VCaP (cell line): ENCODE measurements at regions not wholly inside any gene's neighbourhood (a gene's known extent, or its start where the extent isn't known, plus 50 kb on each side); places are given as distances from the start of the nearest gene placed in this dataset.

Experiments used
- H3K27ac ChIP-seq: fragments of 450-650 bp; 2 replicates; pipeline ENCODE4 v1.5.1; 2017
- TF ChIP-seq, protein P1 (sequence below): fragments of 450-650 bp; conservative IDR thresholded peaks from 2 replicates; pipeline ENCODE4 v1.5.1; 2017; ENCODE audit warnings: mild to moderate bottlenecking, moderate library complexity

DNA sequence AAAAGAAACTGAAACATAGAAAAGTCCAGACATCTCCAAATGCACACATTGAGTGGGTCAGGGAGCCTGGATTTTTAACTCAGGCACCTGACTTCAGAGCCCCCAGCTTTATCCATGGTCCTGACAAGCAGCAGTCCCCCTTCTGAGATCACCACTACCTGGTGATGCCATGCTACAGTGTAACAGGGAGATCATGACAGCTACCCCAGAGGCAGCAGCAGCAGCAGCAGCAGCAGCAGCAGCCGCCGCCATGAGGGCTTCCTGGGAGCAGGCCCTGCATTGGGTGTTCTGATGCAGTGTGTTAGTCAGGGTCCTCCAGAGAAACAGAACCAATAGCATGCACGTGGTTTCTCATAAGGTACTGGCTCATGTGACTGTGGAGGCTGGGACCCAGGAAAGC is 198.6 kb upstream of the SALL1 start:
- no peak overlapping the region for H3K27ac ChIP-seq
- TF ChIP-seq, protein P1, sequence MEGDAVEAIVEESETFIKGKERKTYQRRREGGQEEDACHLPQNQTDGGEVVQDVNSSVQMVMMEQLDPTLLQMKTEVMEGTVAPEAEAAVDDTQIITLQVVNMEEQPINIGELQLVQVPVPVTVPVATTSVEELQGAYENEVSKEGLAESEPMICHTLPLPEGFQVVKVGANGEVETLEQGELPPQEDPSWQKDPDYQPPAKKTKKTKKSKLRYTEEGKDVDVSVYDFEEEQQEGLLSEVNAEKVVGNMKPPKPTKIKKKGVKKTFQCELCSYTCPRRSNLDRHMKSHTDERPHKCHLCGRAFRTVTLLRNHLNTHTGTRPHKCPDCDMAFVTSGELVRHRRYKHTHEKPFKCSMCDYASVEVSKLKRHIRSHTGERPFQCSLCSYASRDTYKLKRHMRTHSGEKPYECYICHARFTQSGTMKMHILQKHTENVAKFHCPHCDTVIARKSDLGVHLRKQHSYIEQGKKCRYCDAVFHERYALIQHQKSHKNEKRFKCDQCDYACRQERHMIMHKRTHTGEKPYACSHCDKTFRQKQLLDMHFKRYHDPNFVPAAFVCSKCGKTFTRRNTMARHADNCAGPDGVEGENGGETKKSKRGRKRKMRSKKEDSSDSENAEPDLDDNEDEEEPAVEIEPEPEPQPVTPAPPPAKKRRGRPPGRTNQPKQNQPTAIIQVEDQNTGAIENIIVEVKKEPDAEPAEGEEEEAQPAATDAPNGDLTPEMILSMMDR = no peak

DNA sequence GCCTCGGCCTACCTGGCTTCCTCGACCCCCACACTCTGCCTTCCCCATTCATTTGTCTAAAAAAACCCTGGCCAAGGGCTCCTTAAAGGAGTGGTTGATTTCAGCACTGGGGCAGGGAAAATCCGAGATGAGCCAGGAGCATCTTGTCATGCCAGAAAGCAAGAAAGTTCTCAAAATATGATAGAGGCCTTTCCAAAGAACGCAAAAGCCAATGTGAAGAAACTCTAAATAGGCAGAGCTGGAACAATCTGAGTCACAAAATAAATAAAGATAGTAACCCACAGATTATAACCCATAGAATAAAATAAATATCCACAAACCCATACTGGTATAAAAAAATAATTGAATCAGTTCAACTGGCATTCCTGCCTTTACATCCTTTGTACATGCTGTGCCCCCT is 192.3 kb upstream of the SALL1 start:
- TF ChIP-seq, protein P1 = no peak
- no peak overlapping the region for H3K27ac ChIP-seq

DNA sequence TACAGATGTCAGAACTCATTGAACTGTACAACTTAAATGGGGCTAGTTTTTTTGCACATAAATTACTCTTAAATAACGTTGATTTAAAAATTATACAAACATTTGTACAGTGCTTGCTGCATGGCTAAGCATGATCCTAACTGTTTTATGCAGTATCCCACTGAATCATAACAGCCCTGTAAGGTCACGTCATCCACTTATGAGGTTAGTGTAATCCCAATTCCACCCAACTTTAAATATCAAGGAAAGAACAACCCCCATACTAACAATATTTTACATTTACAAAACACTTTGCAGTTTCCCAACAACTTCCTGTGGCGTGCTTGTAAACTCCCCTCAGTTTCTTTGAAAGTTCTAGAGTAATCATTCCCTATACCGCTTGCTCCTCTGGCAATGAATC is 190.1 kb upstream of the SALL1 start:
- TF ChIP-seq, protein P1 = no peak
- H3K27ac ChIP-seq = no peak overlapping the region

DNA sequence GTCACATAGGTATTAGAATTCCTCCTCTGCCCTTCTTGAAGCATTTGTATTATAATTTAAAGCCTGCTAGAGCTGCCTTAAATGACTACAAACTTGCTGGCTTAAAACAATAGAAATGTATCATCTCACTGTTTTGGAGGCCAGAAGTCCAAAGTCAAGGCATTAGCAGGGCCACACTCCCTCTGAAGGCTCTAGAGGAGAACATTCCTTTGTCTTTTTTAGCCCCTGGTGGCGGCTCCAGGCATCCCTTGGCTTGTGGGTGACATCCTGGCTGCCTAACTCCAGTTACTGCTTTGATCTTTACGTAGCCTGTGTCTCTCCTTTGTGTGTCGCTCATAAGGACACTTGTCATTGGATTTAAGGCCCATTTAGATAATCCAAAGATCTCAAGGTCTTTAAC is 186.6 kb upstream of the SALL1 start:
- H3K27ac ChIP-seq = no peak overlapping the region
- TF ChIP-seq, protein P1 = no peak

DNA sequence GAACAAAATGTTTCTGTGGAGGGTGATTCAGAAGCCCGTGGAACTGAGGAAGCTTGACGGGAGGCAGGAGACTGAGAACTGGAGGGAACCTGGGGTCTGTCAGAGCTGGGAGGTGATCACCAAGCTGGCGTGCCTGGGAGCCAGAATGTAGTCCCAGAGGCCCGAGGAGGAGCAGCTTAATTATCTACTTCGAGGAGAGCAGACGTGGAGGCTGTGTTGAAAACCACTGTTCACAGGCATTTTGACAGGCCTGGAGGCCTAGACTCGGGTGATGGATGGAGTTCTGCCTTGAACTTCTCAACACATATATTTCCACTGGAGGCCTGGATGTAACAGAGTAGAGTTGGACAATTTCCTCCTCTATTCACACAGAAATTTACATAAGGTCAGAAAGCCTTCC is 177.7 kb upstream of the SALL1 start:
- H3K27ac ChIP-seq = no peak overlapping the region
- TF ChIP-seq, protein P1 = no peak

DNA sequence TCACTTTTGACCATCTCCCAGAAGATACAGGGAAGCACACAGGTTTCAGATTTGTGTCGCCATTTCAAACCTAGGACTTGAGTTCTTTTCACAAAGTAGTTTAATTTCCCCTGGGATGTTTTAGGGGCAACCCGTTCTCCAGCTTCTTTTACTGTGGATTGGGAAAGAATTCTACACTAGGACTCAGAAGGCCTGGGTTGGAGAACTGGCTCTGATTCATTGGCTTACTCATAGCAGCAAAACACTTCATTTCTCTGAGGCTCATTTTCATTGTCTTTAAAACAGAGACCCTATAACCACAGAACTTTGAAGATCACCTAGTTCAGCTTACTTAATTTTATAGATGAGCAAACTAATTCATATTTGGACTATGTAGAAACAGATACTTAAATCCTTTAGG is 175.9 kb upstream of the SALL1 start:
- TF ChIP-seq, protein P1 = no peak

DNA sequence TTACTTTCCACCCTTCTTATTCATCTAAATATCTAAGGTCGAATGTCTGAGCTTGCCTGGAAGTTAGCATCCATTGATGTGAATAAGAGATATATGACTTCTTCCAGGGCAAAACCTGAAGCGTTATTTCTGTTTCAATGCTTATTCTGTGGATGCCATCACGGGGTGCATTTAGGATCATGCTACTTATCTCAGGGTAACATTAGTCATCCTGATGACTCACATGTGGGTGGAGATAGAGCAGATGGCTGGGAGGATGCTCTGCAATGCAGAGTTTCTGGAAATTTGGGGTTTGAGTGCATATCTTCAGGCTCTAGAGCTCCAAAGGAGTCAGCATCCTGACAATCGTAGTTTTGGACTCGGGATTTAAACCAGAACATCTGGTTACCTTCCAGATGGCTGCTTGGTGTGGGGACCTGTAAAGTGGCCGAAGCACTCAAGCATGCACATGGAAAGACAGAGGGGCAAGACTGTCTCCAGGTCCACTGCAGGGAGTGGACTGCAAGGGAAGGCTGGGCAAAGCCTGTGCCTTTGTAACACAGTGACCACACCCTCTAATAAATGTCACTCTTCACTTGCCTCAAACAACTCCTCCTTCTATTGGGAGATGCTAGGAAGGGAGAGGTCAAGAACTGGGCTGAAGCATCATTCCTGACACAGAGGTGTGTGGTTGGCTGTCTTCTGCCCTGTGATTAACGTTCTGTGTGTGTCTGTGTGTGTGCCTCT is 175.2 kb upstream of the SALL1 start:
- TF ChIP-seq, protein P1 = no peak
- no peak overlapping the region for H3K27ac ChIP-seq

More for the DNA sequence above, 175.9 kb upstream of the SALL1 start:
- no peak overlapping the region for H3K27ac ChIP-seq
